ENCODE measurements at regions not wholly inside any gene's neighbourhood (a gene's known extent, or its start where the extent isn't known, plus 50 kb on each side); places are given as distances from the start of the nearest gene placed in this dataset.

DNA sequence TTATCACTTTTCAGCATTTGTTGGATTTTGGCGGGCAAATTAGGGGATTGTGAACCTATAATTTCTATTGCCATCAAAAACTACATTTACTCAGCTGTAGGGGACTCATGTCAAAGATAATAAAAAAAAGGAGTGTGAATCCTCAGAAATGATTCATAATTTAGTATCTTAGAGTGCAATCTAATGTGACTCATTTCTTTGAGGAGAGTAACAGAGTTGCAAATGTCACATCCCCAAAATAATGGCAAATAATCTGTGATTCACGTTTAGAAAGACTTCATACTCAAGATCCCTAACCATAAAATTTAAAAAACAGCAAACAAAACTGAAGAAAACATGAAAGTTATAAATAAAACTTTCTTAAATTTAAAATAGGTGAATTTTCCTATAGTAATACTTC lies 373.0 kb downstream of the CDH2 start:
- no peak overlapping the region for H3K4me3 ChIP-seq (ENCODE audit: low read depth, poor library complexity, severe bottlenecking)
- TF ChIP-seq CTCF (IDR thresholded peaks at IDR 0.05), result no peak
- intact Hi-C loops (cut with DNase I; ENCODE audit: low total_unique reads), result no loop called here
- WGBS, 2 donors, result 14 to 61% methylated on average over 2 of the region's 2 CpGs
- DNase-seq (ENCODE audit: low spot score in 2 of 2), result no peak

DNA sequence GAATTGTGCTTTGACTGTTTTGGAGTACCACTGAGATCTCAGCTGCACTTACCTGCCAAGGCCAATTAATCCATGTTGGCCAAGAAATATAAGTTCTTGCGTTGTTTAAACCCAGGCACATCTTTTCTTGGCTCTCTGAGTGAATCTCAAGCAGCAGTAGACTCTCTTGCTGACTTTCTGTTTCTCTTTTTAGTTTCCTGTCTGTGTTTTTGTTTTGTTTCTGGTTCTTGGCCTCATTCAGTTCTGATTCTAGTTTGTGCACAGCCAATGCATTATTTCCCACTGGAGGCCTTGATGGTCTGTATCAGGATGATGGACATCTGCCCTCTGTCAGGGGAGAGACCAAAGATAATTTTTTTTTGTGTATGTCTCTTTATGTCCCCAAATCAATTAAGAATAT lies 379.4 kb downstream of the CDH2 start:
- TF ChIP-seq CTCF (IDR thresholded peaks at IDR 0.05) (no peak), POLR2A (IDR thresholded peaks at IDR 0.05) (no peak)
- 49 to 70% methylated on average over 1 of the region's 1 CpG for WGBS, 2 donors
- no peak for DNase-seq (ENCODE audit: low spot score in 2 of 2)
- intact Hi-C loops (cut with DNase I; ENCODE audit: low total_unique reads), result no loop called here
- no peak overlapping the region for H3K4me3 ChIP-seq (ENCODE audit: low read depth, poor library complexity, severe bottlenecking)

GRCh38 chr18:27794181-27794926 lies 382.6 kb downstream of the CDH2 start:
- TF ChIP-seq POLR2A (IDR thresholded peaks at IDR 0.05) (no peak), CTCF (IDR thresholded peaks at IDR 0.05) (no peak)
- no peak overlapping the region for H3K4me3 ChIP-seq (ENCODE audit: low read depth, poor library complexity, severe bottlenecking)
- intact Hi-C loops (cut with DNase I; ENCODE audit: low total_unique reads), result no loop called here
- DNase-seq (ENCODE audit: low spot score in 2 of 2), result no peak
- WGBS, 2 donors, result 77 to 81% methylated on average over 2 of the region's 2 CpGs

DNA sequence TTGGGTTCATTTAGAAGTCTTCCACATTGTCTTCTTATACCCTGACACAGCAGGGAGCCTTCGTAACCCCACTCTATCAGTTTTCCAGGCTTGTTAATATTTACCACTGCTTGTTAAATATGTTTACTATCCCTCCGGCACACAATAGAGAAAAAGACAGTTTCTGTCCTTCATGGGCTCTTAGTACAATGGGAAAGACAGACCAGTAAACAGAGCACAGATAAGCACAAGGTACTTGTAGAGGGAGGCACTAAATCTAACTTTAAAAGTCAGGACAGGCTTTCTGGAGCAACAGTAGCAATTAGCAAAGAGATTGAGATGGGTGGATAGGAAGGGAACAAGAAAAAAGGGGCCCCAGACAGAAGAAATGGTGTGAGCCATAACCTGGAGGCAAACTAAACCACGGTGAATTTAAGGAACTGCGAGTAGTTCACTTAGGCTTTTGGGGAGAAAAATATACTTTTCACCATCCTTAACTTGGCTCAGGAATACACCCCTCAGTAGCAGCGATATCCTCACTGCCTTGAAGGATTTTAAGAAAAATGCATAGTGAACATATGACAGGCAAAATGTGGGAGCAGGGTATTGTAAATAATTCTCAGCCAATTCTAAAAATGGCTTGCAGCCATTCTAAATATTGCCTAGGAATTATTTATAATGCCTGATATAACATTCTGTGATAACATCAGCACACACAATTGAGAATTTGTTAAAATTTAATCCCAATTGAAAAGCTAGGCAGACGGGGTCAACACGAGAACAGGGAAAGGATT lies 383.7 kb downstream of the CDH2 start:
- TF ChIP-seq POLR2A (IDR thresholded peaks at IDR 0.05) (no peak), CTCF (IDR thresholded peaks at IDR 0.05) (no peak)
- H3K4me3 ChIP-seq (ENCODE audit: low read depth, poor library complexity, severe bottlenecking), result no peak overlapping the region
- intact Hi-C loops (cut with DNase I; ENCODE audit: low total_unique reads), result no loop called here
- 75 to 78% methylated on average over 7 of the region's 7 CpGs for WGBS, 2 donors
- DNase-seq (ENCODE audit: low spot score in 2 of 2), result no peak

DNA sequence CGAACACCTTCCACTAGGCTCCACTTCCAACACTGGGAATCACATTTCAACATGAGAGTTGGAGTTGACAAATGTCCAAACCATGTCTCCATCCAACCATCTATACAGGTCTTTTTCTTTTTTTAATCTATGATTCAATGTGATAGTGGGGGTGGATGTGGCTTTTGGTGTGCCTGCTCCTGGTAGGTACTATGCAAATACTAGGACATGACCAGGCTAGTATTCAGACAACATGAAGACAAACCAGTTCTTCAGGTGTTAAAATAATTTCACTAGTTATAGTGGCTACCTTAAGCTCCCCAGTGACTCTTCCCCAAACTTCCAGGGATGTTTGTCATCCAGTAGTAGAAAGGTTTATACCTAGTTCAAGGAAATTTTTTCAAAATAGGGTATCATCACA lies 387.5 kb downstream of the CDH2 start:
- intact Hi-C loops (cut with DNase I; ENCODE audit: low total_unique reads), result no loop called here
- no peak for DNase-seq (ENCODE audit: low spot score in 2 of 2)
- TF ChIP-seq CTCF (IDR thresholded peaks at IDR 0.05) (no peak), POLR2A (IDR thresholded peaks at IDR 0.05) (no peak)
- no peak overlapping the region for H3K4me3 ChIP-seq (ENCODE audit: low read depth, poor library complexity, severe bottlenecking)
- WGBS, 2 donors, result 55 to 73% methylated on average over 1 of the region's 1 CpG

All from lower leg skin (tissue), 4 donors.